Fibroblast of lung (primary cell): ENCODE measurements at regions not wholly inside any gene's neighbourhood (a gene's known extent, or its start where the extent isn't known, plus 50 kb on each side); places are given as distances from the start of the nearest gene placed in this dataset.

Experiments used
- DNase-seq, 2 donors: peaks; one replicate each; pipeline versions ENCODE4 v3.0.0 to v3.0.0-alpha.2; 2010; ENCODE audit warnings: low read depth in 2 of 2
- H2AFZ ChIP-seq: 2 replicates; pipeline ENCODE4 v1.5.1; 2012; ENCODE audit warnings: low read length, control low read depth, inconsistent platforms
- H3K27ac ChIP-seq: 2 replicates; pipeline ENCODE4 v1.5.1; 2011; ENCODE audit warnings: low read length, control low read depth; ENCODE audit not compliant: insufficient read depth
- H3K27me3 ChIP-seq: 2 replicates; pipeline ENCODE4 v1.5.1; 2011; ENCODE audit warnings: mild to moderate bottlenecking, low read length; ENCODE audit not compliant: control insufficient read depth, insufficient read depth
- H3K36me3 ChIP-seq: 2 replicates; pipeline ENCODE4 v1.5.1; 2011; ENCODE audit warnings: low read length; ENCODE audit not compliant: control insufficient read depth, insufficient read depth
- H3K4me1 ChIP-seq: 2 replicates; pipeline ENCODE4 v1.5.1; 2011; ENCODE audit warnings: low read length; ENCODE audit not compliant: control insufficient read depth, insufficient read depth; ENCODE audit errors: extremely low read depth
- H3K4me2 ChIP-seq: 2 replicates; pipeline ENCODE4 v1.5.1; 2011; ENCODE audit warnings: low read length, control low read depth; ENCODE audit not compliant: insufficient read depth; ENCODE audit errors: extremely low read depth
- H3K4me3 ChIP-seq, 4 experiments: fragments of 200-600 bp in 1 of 4; sonication (generic) in 1 of 4; replicated peaks in 1 of 4; 2 replicates each; pipeline ENCODE4 v1.5.1; 2011 to 2016; ENCODE audit warnings: low read length in 4 of 4, low read depth in 3 of 4, mild to moderate bottlenecking in 3 of 4, control low read depth in 2 of 4, inconsistent platforms in 1 of 4, mixed read lengths in 1 of 4; ENCODE audit not compliant: insufficient read depth in 1 of 4; ENCODE audit errors: control extremely low read depth in 1 of 4
- H3K79me2 ChIP-seq: 2 replicates; pipeline ENCODE4 v1.5.1; 2012; ENCODE audit warnings: mild to moderate bottlenecking, low read length, inconsistent platforms; ENCODE audit not compliant: control insufficient read depth, insufficient read depth
- H3K9ac ChIP-seq: 2 replicates; pipeline ENCODE4 v1.5.1; 2011; ENCODE audit warnings: mild to moderate bottlenecking, low read length, control low read depth; ENCODE audit not compliant: insufficient read depth
- H3K9me3 ChIP-seq: 2 replicates; pipeline ENCODE4 v1.5.1; 2012; ENCODE audit warnings: low read depth, low read length; ENCODE audit not compliant: control insufficient read depth, insufficient read depth
- H4K20me1 ChIP-seq: 2 replicates; pipeline ENCODE4 v1.5.1; 2011; ENCODE audit warnings: low read length; ENCODE audit not compliant: control insufficient read depth, insufficient read depth; ENCODE audit errors: extremely low read depth
- EZH2 ChIP-seq: IDR thresholded peaks from 2 replicates; pipeline ENCODE4 v1.5.1; 2012; ENCODE audit warnings: low read length, control low read depth, mild to moderate bottlenecking; ENCODE audit errors: missing control alignments
- TF ChIP-seq, protein P1 (sequence below), 2 donors: IDR thresholded peaks in 1 of 2; conservative IDR thresholded peaks in 1 of 2; 1 replicate in 1 of 2; 2 replicates in 1 of 2; pipeline ENCODE4 v1.5.1; 2011 to 2012; ENCODE audit warnings: low read length in 2 of 2, control low read depth in 1 of 2, inconsistent platforms in 1 of 2, low read depth in 1 of 2, mild to moderate bottlenecking in 1 of 2

DNA sequence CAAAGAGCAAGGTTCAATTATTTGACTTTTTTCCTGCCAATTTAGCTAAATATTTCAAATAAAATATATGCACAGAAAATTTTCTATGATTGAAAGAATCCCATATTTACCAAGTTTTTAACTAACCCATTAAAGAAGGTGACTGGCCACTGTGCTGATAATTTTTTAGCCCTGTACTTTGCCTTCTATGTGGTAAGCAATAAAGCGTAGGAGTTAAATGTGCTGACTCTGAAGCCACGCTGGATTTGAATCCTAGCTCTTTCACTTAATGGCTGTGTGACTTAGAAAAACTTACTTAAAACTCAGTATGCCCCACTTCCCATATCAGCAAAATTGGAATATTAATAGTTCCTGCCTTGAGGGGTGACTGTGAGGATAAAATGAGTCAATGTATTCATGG lies 82.1 kb downstream of the NEUROD6 start:
- Histone ChIP-seq H3K27me3 (no peaks in the 10 kb centered on the region), H3K4me1 (no peaks in the 10 kb centered on the region), H4K20me1 (no peaks in the 10 kb centered on the region), H3K36me3 (no peaks in the 10 kb centered on the region), H3K79me2 (no peaks in the 10 kb centered on the region), H2AFZ (no peak overlapping the region), H3K9me3 (no peaks in the 10 kb centered on the region), H3K4me3 (no peak overlapping the region), H3K9ac (no peak overlapping the region), H3K4me2 (no peak overlapping the region), H3K27ac (no peak overlapping the region)
- no peak for DNase-seq
- TF ChIP-seq, protein P1, sequence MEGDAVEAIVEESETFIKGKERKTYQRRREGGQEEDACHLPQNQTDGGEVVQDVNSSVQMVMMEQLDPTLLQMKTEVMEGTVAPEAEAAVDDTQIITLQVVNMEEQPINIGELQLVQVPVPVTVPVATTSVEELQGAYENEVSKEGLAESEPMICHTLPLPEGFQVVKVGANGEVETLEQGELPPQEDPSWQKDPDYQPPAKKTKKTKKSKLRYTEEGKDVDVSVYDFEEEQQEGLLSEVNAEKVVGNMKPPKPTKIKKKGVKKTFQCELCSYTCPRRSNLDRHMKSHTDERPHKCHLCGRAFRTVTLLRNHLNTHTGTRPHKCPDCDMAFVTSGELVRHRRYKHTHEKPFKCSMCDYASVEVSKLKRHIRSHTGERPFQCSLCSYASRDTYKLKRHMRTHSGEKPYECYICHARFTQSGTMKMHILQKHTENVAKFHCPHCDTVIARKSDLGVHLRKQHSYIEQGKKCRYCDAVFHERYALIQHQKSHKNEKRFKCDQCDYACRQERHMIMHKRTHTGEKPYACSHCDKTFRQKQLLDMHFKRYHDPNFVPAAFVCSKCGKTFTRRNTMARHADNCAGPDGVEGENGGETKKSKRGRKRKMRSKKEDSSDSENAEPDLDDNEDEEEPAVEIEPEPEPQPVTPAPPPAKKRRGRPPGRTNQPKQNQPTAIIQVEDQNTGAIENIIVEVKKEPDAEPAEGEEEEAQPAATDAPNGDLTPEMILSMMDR (conservative IDR thresholded peaks at IDR 0.05 in 1 of 2, IDR thresholded peaks at IDR 0.05 in 1 of 2; ENCODE audit: low read depth in 1 of 2, low read length in 2 of 2), result no peak
- TF ChIP-seq EZH2, result no peak

DNA sequence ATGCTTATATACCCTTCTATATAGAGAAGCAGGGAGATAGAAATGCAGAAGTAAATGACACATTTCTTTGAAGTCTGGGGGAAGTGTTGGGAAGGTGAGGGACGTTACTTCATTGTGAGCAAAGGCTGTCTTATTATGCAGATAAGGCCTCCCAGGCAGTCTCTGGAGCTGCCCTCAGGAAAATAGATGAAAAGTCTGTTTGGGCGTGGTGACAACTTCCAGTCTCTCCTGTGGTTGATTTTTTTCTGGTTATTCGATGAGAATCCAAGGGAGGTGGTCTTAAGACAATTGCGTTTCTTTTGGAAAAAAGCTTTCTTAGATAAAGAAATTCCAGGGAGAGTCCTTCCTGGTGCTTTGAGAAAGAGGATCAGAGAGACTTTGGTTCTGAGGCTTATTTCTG lies 84.0 kb downstream of the NEUROD6 start:
- TF ChIP-seq EZH2, result no peak
- TF ChIP-seq, protein P1 (conservative IDR thresholded peaks at IDR 0.05 in 1 of 2, IDR thresholded peaks at IDR 0.05 in 1 of 2; ENCODE audit: low read depth in 1 of 2, low read length in 2 of 2), result no peak
- no peak overlapping the region for H3K4me3 ChIP-seq
- H4K20me1 ChIP-seq, result no peaks in the 10 kb centered on the region
- H3K27ac ChIP-seq, result no peak overlapping the region
- H3K9ac ChIP-seq, result no peak overlapping the region
- no peak overlapping the region for H3K4me2 ChIP-seq
- no peaks in the 10 kb centered on the region for H3K9me3 ChIP-seq
- no peak for DNase-seq
- H2AFZ ChIP-seq, result no peak overlapping the region
- no peaks in the 10 kb centered on the region for H3K36me3 ChIP-seq
- no peaks in the 10 kb centered on the region for H3K79me2 ChIP-seq
- no peaks in the 10 kb centered on the region for H3K27me3 ChIP-seq
- H3K4me1 ChIP-seq, result no peaks in the 10 kb centered on the region

DNA sequence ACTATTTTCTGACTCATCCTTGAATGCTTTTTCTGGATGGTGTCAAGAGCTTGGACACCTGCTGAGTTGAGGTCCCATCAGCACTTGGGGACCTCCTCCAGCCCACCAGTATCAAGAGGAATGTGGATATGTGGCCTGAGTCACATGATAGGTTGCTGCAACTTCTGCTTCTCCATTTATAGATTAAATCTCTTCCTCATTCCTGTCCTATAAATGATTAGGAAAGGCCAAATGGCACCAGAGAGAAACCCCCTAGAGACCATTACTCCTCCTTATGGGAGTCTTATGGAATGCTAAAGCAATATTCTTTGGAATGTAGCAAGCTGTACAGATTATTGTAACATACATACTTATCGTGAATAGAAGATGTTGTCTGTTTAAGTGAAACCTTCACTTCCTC lies 85.6 kb downstream of the NEUROD6 start:
- DNase-seq, result no peak
- H3K36me3 ChIP-seq, result no peaks in the 10 kb centered on the region
- TF ChIP-seq, protein P1 (conservative IDR thresholded peaks at IDR 0.05 in 1 of 2, IDR thresholded peaks at IDR 0.05 in 1 of 2; ENCODE audit: low read depth in 1 of 2, low read length in 2 of 2), result no peak
- no peak for TF ChIP-seq EZH2
- no peaks in the 10 kb centered on the region for H3K4me1 ChIP-seq
- H3K79me2 ChIP-seq, result no peaks in the 10 kb centered on the region
- no peak overlapping the region for H3K4me3 ChIP-seq
- H3K4me2 ChIP-seq, result no peak overlapping the region
- no peaks in the 10 kb centered on the region for H3K9me3 ChIP-seq
- no peaks in the 10 kb centered on the region for H4K20me1 ChIP-seq
- no peak overlapping the region for H3K27ac ChIP-seq
- H3K9ac ChIP-seq, result no peak overlapping the region
- H3K27me3 ChIP-seq, result no peaks in the 10 kb centered on the region
- H2AFZ ChIP-seq, result no peak overlapping the region
